GM12865 (cell line): ENCODE measurements at regions not wholly inside any gene's neighbourhood (a gene's known extent, or its start where the extent isn't known, plus 50 kb on each side); places are given as distances from the start of the nearest gene placed in this dataset.
"Not testable (repeated sequence)": the region's sequence is repeated elsewhere in the genome, so short reads cannot be mapped to it uniquely, and the experiment has no call there.

Experiments used
- DNase-seq: peaks from one replicate; pipeline ENCODE4 v3.0.0; 2010; ENCODE audit warnings: low read depth
- H3K4me3 ChIP-seq: 2 replicates; pipeline ENCODE4 v1.5.1; 2011; ENCODE audit warnings: mild to moderate bottlenecking, low read depth, low read length, control low read depth
- CTCF ChIP-seq: IDR thresholded peaks from 2 replicates; pipeline ENCODE4 v1.5.1; 2011; ENCODE audit warnings: low read length, control low read depth, low read depth, inconsistent platforms; ENCODE audit not compliant: insufficient read depth; ENCODE audit errors: missing control alignments

GRCh38 chr12:69168828-69169227 lies 70.5 kb upstream of the CPSF6 start:
- DNase-seq, result no peak
- no peak for TF ChIP-seq CTCF
- no peak overlapping the region for H3K4me3 ChIP-seq

GRCh38 chr12:69170293-69170692 lies 69.1 kb upstream of the CPSF6 start:
- no peak overlapping the region for H3K4me3 ChIP-seq
- DNase-seq, result no peak
- no peak for TF ChIP-seq CTCF

- TF ChIP-seq CTCF, result no peak
- H3K4me3 ChIP-seq, result no peak overlapping the region
- DNase-seq, result no peak
Measured at GRCh38 chr12:69171881-69172280, 67.5 kb upstream of the CPSF6 start.

- TF ChIP-seq CTCF, result no peak
- DNase-seq, result no peak
Measured at GRCh38 chr12:69172491-69172890, 66.9 kb upstream of the CPSF6 start.

GRCh38 chr12:69173368-69173767 lies 66.0 kb upstream of the CPSF6 start:
- no peak for TF ChIP-seq CTCF
- DNase-seq, result no peak
- no peak overlapping the region for H3K4me3 ChIP-seq

More at GRCh38 chr12:69172491-69172890, 66.9 kb upstream of the CPSF6 start:
- H3K4me3 ChIP-seq, result no peak overlapping the region

GRCh38 chr12:69179786-69180185 lies 59.6 kb upstream of the CPSF6 start:
- DNase-seq, result no peak
- no peak overlapping the region for H3K4me3 ChIP-seq
- TF ChIP-seq CTCF, result no peak

GRCh38 chr12:69187572-69187971 lies 51.8 kb upstream of the CPSF6 start:
- H3K4me3 ChIP-seq, DNase-seq: not testable (repeated sequence)
